SK-N-SH (cell line): ENCODE measurements at regions not wholly inside any gene's neighbourhood (a gene's known extent, or its start where the extent isn't known, plus 50 kb on each side); places are given as distances from the start of the nearest gene placed in this dataset.
A peak's percentile ranks its signal among the peaks of the same experiment; 100 is the strongest.

Source experiments
- CTCF ChIA-PET: fragments of 300-600, 350-600 bp; formaldehyde crosslinking; extraction: SDS; loops from one replicate; lab custom pipeline; 2021; lab: Yijun Ruan, JAX
- POLR2A ChIA-PET: fragments of 350-600 bp; sonication (Branson Sonifier 250); formaldehyde crosslinking; extraction: SDS; loops from one replicate; lab custom pipeline; 2020; ENCODE audit warnings: antibody characterized with exemption, inconsistent platforms; lab: Yijun Ruan, JAX
- DNase-seq: peaks from one replicate; pipeline ENCODE4 v3.0.0; 2012
- H2AFZ ChIP-seq: fragments of 200-600 bp; sonication (generic); 2 replicates; pipeline ENCODE4 v1.8.1; 2016; ENCODE audit warnings: antibody characterized with exemption, mild to moderate bottlenecking, low read depth
- H3F3A ChIP-seq: fragments of 200-600 bp; sonication (generic); replicated peaks from 2 replicates; pipeline ENCODE3; 2016; ENCODE audit warnings: antibody characterized with exemption, mild to moderate bottlenecking; ENCODE audit not compliant: insufficient read depth
- H3K27ac ChIP-seq, 2 experiments: fragments of 200-500 bp in 1 of 2; fragments of 200-600 bp in 1 of 2; sonication (Bioruptor generic) in 1 of 2; sonication (generic), shearing (Covaris generic) in 1 of 2; 2 replicates each; pipeline versions ENCODE4 v1.5.1 to v1.6.1; 2014 to 2016; ENCODE audit warnings: low read depth in 2 of 2, inconsistent platforms in 1 of 2, low read length in 1 of 2, mild to moderate bottlenecking in 1 of 2, mixed read lengths in 1 of 2
- H3K27me3 ChIP-seq: fragments of 200-600 bp; sonication (generic), shearing (Covaris generic); 2 replicates; pipeline ENCODE4 v1.6.1; 2016; ENCODE audit warnings: mixed run types; ENCODE audit not compliant: insufficient read depth
- H3K36me3 ChIP-seq, 2 experiments: fragments of 200-500 bp in 1 of 2; fragments of 200-600 bp in 1 of 2; sonication (Bioruptor generic) in 1 of 2; sonication (generic) in 1 of 2; replicated peaks in 1 of 2; 2 replicates each; pipeline versions ENCODE3 to v1.5.1; 2014 to 2016; ENCODE audit warnings: low read length in 1 of 2, mild to moderate bottlenecking in 1 of 2; ENCODE audit not compliant: insufficient read depth in 2 of 2, control insufficient read depth in 1 of 2
- H3K4me1 ChIP-seq, 2 experiments: fragments of 200-500 bp in 1 of 2; fragments of 200-600 bp in 1 of 2; sonication (Bioruptor generic) in 1 of 2; sonication (generic), shearing (Covaris generic) in 1 of 2; 2 replicates each; pipeline versions ENCODE4 v1.5.1 to v1.6.1; 2014 to 2016; ENCODE audit warnings: low read depth in 1 of 2, low read length in 1 of 2, mixed run types in 1 of 2; ENCODE audit not compliant: insufficient read depth in 2 of 2, control insufficient read depth in 1 of 2
- H3K4me2 ChIP-seq: fragments of 200-600 bp; sonication (generic), shearing (Covaris generic); 2 replicates; pipeline ENCODE4 v1.6.1; 2017; ENCODE audit warnings: mixed run types
- H3K4me3 ChIP-seq, 2 experiments: fragments of 200-500 bp in 1 of 2; fragments of 200-600 bp in 1 of 2; sonication (Bioruptor generic) in 1 of 2; sonication (generic), shearing (Covaris generic) in 1 of 2; 2 replicates each; pipeline versions ENCODE4 v1.5.1 to v1.8.1; 2014 to 2016; ENCODE audit warnings: low read depth in 2 of 2, inconsistent platforms in 1 of 2, low read length in 1 of 2, mild to moderate bottlenecking in 1 of 2, mixed read lengths in 1 of 2, moderate library complexity in 1 of 2
- H3K79me2 ChIP-seq: fragments of 200-600 bp; sonication (generic); 2 replicates; pipeline ENCODE4 v1.8.1; 2017; ENCODE audit warnings: mild to moderate bottlenecking; ENCODE audit not compliant: insufficient read depth
- H3K9ac ChIP-seq: fragments of 200-600 bp; sonication (generic); 2 replicates; pipeline ENCODE4 v1.6.1; 2017; ENCODE audit warnings: mixed run types
- H3K9me2 ChIP-seq: fragments of 200-600 bp; sonication (generic); 2 replicates; pipeline ENCODE4 v1.6.1; 2017; ENCODE audit warnings: mixed run types
- H3K9me3 ChIP-seq: fragments of 200-600 bp; sonication (generic); 2 replicates; pipeline ENCODE4 v1.6.1; 2017; ENCODE audit warnings: mixed run types, mild to moderate bottlenecking, moderate library complexity
- H4K20me1 ChIP-seq: fragments of 200-600 bp; sonication (generic); 2 replicates; pipeline ENCODE4 v1.6.1; 2017; ENCODE audit warnings: mild to moderate bottlenecking, mixed run types; ENCODE audit not compliant: insufficient read depth
- CHD2 ChIP-seq: fragments of 150-350 bp; IDR thresholded peaks from 2 replicates; pipeline ENCODE4 v1.6.1; 2018; ENCODE audit warnings: low read length; ENCODE audit not compliant: partially characterized antibody
- CTCF ChIP-seq: fragments of 200-600 bp; sonication (generic); IDR thresholded peaks from 2 replicates; pipeline ENCODE4 v1.6.1; 2017; ENCODE audit warnings: antibody characterized with exemption, mild to moderate bottlenecking, moderate library complexity
- ELF1 ChIP-seq: IDR thresholded peaks from 2 replicates; pipeline ENCODE4 v1.4.0; 2012
- EZH2phosphoT487 ChIP-seq: fragments of 200-600 bp; sonication (generic); IDR thresholded peaks from 2 replicates; pipeline ENCODE4 v1.6.1; 2017; ENCODE audit warnings: low read depth, mixed run types, mild to moderate bottlenecking, antibody characterized with exemption, moderate library complexity, borderline replicate concordance
- FOSL2 ChIP-seq: IDR thresholded peaks from 2 replicates; pipeline ENCODE4 v1.4.0; 2012; ENCODE audit warnings: low read depth, mild to moderate bottlenecking, moderate library complexity, borderline replicate concordance
- IRF3 ChIP-seq: fragments of 150-350 bp; IDR thresholded peaks from 2 replicates; pipeline ENCODE4 v1.6.1; 2016; ENCODE audit warnings: mild to moderate bottlenecking, low read depth, low read length
- JUND ChIP-seq: IDR thresholded peaks from 2 replicates; pipeline ENCODE4 v1.4.0; 2012
- MXI1 ChIP-seq: IDR thresholded peaks from 2 replicates; pipeline ENCODE4 v1.6.1; 2012; ENCODE audit warnings: mild to moderate bottlenecking, low read depth, low read length, improper control_type of control experiment
- NRF1 ChIP-seq: IDR thresholded peaks from 2 replicates; pipeline ENCODE4 v1.6.1; 2012; ENCODE audit warnings: low read depth, mild to moderate bottlenecking, low read length
- PBX3 ChIP-seq: IDR thresholded peaks from 2 replicates; pipeline ENCODE4; 2012
- RAD21 ChIP-seq: IDR thresholded peaks from 2 replicates; pipeline ENCODE4 v1.6.1; 2012; ENCODE audit warnings: mild to moderate bottlenecking, low read length
- RCOR1 ChIP-seq: fragments of 150-350 bp; IDR thresholded peaks from 2 replicates; pipeline ENCODE4 v1.6.1; 2017; ENCODE audit warnings: antibody characterized with exemption, low read length
- RXRA ChIP-seq: IDR thresholded peaks from 2 replicates; pipeline ENCODE4 v1.4.0; 2012; ENCODE audit warnings: low read depth, mild to moderate bottlenecking, borderline replicate concordance
- SIN3A ChIP-seq: IDR thresholded peaks from 2 replicates; pipeline ENCODE4 v1.6.1; 2012; ENCODE audit warnings: low read depth, mild to moderate bottlenecking, low read length, moderate library complexity, borderline replicate concordance
- TCF12 ChIP-seq: IDR thresholded peaks from 2 replicates; pipeline ENCODE4 v1.4.0; 2012
- USF1 ChIP-seq: IDR thresholded peaks from 2 replicates; pipeline ENCODE4 v1.4.0; 2012; ENCODE audit warnings: low read depth, borderline replicate concordance
- USF2 ChIP-seq: fragments of 150-350 bp; IDR thresholded peaks from 2 replicates; pipeline ENCODE4 v1.6.1; 2017; ENCODE audit warnings: antibody characterized with exemption, low read length, low read depth, borderline replicate concordance
- YY1 ChIP-seq: IDR thresholded peaks from 2 replicates; pipeline ENCODE4 v1.4.0; 2012; ENCODE audit warnings: low read depth, mild to moderate bottlenecking
- WGBS: methylation state at CpG from one replicate; pipeline ENCODE4 v1.1.6; 2017; ENCODE audit warnings: low lambda C conversion rate; 5-methylcytosine and 5-hydroxymethylcytosine counted together
- TF ChIP-seq, protein P1 (sequence below): IDR thresholded peaks from 2 replicates; pipeline ENCODE4 v1.4.0; 2012; ENCODE audit warnings: low read depth

DNA sequence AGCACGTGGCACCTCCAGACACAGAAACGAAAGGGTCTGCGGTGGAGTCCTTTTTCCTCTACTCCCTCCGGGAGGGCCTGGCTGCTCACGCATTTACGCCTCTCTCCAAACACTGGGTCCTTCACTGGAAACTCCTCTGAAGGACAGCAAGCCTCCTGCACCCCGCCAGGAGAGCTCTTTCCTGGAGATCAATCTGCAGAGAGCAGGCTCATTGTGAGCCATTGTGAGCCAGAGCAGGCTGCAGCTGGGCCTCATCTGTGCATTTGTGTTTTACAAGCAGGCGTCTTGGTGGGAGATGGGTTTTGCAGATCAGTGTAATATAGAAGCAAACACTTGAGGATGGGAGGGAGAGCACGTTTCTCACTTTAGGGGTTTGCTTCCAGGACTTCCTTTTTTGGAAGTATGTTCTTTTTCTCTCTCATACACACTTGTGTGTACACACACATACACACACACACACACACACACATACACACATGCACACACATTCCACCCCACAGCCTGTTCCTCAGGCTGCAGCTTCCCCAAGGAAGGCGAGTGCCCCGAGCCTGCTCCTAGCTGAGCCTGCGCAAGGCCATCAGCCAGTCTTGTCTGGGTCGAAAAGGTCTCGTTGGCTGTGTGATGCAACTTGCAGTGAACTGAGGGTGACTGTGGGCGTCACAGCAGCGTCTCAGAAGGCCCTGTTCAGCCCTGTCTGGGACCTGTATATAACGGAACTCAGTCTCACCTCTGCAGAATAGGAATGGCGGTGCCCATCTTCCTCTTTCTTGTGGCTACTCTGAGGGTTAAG lies 163.5 kb downstream of the GLI2 start (continued):
- TF ChIP-seq SIN3A: no peak
- no peak for TF ChIP-seq CHD2

GRCh38 chr2:120899771-120900170 lies 164.1 kb downstream of the GLI2 start:
- no peak overlapping the region for H3K4me2 ChIP-seq
- TF ChIP-seq RAD21 (peak; percentile 47), RCOR1 (no peak), MXI1 (no peak)
- TF ChIP-seq, protein P1, sequence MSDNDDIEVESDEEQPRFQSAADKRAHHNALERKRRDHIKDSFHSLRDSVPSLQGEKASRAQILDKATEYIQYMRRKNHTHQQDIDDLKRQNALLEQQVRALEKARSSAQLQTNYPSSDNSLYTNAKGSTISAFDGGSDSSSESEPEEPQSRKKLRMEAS: no peak
- TF ChIP-seq, all 33 proteins: peak for 1
- no peaks in the 10 kb centered on the region for H3K27me3 ChIP-seq
- H3K27ac ChIP-seq: peak overlapping the region in 1 of 2 experiments; percentile 97; a peak in 2 of 4 replicates
- H3K4me3 ChIP-seq: no peak overlapping the region
- no peaks in the 10 kb centered on the region for H3K36me3 ChIP-seq
- H3K4me1 ChIP-seq: peaks cover 0 to 64% of the 10 kb centered on the region in 2 experiments; a peak in 2 of 4 replicates
- ChIA-PET POLR2A (no interaction called here), CTCF (interaction anchor here (0.8 to 2.8 kb wide), 10 partner anchors 14 to 204 kb away, joined by 3 to 13 read pairs (median 5); partner anchors contain the start of gene GLI2)
- no peaks in the 10 kb centered on the region for H3K9me2 ChIP-seq
- H3K79me2 ChIP-seq: no peaks in the 10 kb centered on the region
- H3K9ac ChIP-seq: no peak overlapping the region
- H4K20me1 ChIP-seq: peaks cover 3% of the 10 kb centered on the region; the same call in 1 of the 2 replicates
- no peaks in the 10 kb centered on the region for H3K9me3 ChIP-seq
- H2AFZ ChIP-seq: no peak overlapping the region
- no peak for DNase-seq
- H3F3A ChIP-seq: no peaks in the 10 kb centered on the region
- 100% methylated on average over 5 of the region's 6 CpGs for WGBS

- Histone ChIP-seq H3K9me2 (no peaks in the 10 kb centered on the region), H3K36me3 (no peaks in the 10 kb centered on the region), H3K9ac (no peak overlapping the region), H3F3A (no peaks in the 10 kb centered on the region), H3K27ac (peak overlapping the region in 1 of 2 experiments; percentile 97; a peak in 2 of 4 replicates), H4K20me1 (peaks cover 3% of the 10 kb centered on the region; the same call in 1 of the 2 replicates), H3K4me3 (no peak overlapping the region), H3K79me2 (no peaks in the 10 kb centered on the region), H3K27me3 (no peaks in the 10 kb centered on the region), H2AFZ (no peak overlapping the region), H3K4me2 (no peak overlapping the region), H3K4me1 (peaks cover 0 to 77% of the 10 kb centered on the region in 2 experiments; a peak in 2 of 4 replicates), H3K9me3 (no peaks in the 10 kb centered on the region)
- ChIA-PET POLR2A (interaction anchor here (1.2 kb wide), 1 partner anchor 14 kb away, joined by 3 read pairs; no protein-coding TSS in a partner anchor), CTCF (interaction anchor here (1.0 to 4.9 kb wide), 10 partner anchors 8 to 205 kb away, joined by 3 to 27 read pairs (median 4); no protein-coding TSS in a partner anchor)
- DNase-seq: peak; percentile 76
- WGBS: 57% methylated on average over 6 of the region's 7 CpGs
- TF ChIP-seq JUND: no peak
- TF ChIP-seq YY1: no peak
- TF ChIP-seq RXRA: no peak
- TF ChIP-seq TCF12: peak; percentile 46
- TF ChIP-seq PBX3: no peak
- TF ChIP-seq FOSL2: no peak
- TF ChIP-seq EZH2phosphoT487: no peak
- TF ChIP-seq IRF3: no peak
- no peak for TF ChIP-seq NRF1
- no peak for TF ChIP-seq USF2
- TF ChIP-seq RCOR1: peak; percentile 79
- no peak for TF ChIP-seq USF1
- TF ChIP-seq ELF1: no peak
- TF ChIP-seq CHD2: peak; percentile 50
- TF ChIP-seq CTCF: no peak
These were observed 165.5 kb downstream of the GLI2 start for GRCh38 chr2:120901201-120901600.
